K562 (cell line): ENCODE measurements at regions not wholly inside any gene's neighbourhood (a gene's known extent, or its start where the extent isn't known, plus 50 kb on each side); places are given as distances from the start of the nearest gene placed in this dataset.

Source experiments
- ATAC-seq: fragments of 200-7000 bp; cut with Tn5 transposase; 3 replicates; pipeline ENCODE4 v1.9.1; 2020; ENCODE audit warnings: moderate library complexity
- BruUV-seq: library from RNA; stranded (reverse); fragments of 400-500 nt; replicated peaks from 2 replicates; lab custom pipeline; 2021; lab: Mats Ljungman, UMichigan
- CTCF ChIA-PET: fragments of 300-600 bp; formaldehyde crosslinking; extraction: SDS; loops from one replicate; lab custom pipeline; 2021; ENCODE audit warnings: low intra/inter-chr PET ratio; lab: Yijun Ruan, JAX
- POLR2A ChIA-PET: fragments of 300-600, 350-650 bp; sonication (Branson Sonifier 250); formaldehyde crosslinking; extraction: SDS; loops from one replicate; lab custom pipeline; 2021; ENCODE audit warnings: antibody characterized with exemption, inconsistent platforms; lab: Yijun Ruan, JAX
- DNase-seq, 4 experiments: peaks; one replicate each; pipeline versions ENCODE4 v3.0.0 to v3.0.0-alpha.2; 2011 to 2018; ENCODE audit warnings: low spot score in 3 of 4, mixed read lengths in 3 of 4; ENCODE audit errors: extremely low read depth in 1 of 4
- FAIRE-seq: peaks from 2 replicates; lab custom pipeline; 2011; peaks lifted over from hg19 to GRCh38; lab: Jason Lieb, UNC
- H2AFZ ChIP-seq: 2 replicates; pipeline ENCODE4 v1.6.0; 2011; ENCODE audit warnings: low read depth, low read length, control low read depth, inconsistent platforms
- H3K27ac ChIP-seq: fragments of 200-600 bp; 3 replicates; pipeline ENCODE4 v1.8.0; 2011; ENCODE audit warnings: low read depth, mild to moderate bottlenecking, control low read depth, inconsistent platforms, low read length, moderate library complexity, mixed read lengths; ENCODE audit errors: extremely low read depth
- H3K27me3 ChIP-seq, 2 experiments: fragments of 300-600 bp in 1 of 2; 2 replicates in 1 of 2; 3 replicates in 1 of 2; pipeline versions ENCODE4 v1.6.0 to v1.8.0; 2011; ENCODE audit warnings: inconsistent platforms in 2 of 2, low read length in 2 of 2, mild to moderate bottlenecking in 1 of 2, mixed read lengths in 1 of 2, moderate library complexity in 1 of 2; ENCODE audit not compliant: control insufficient read depth in 2 of 2, insufficient read depth in 2 of 2
- H3K36me3 ChIP-seq: fragments of 300-600 bp; 3 replicates; pipeline ENCODE4 v1.8.0; 2011; ENCODE audit warnings: mild to moderate bottlenecking, low read length, inconsistent platforms; ENCODE audit not compliant: control insufficient read depth, insufficient read depth
- H3K4me1 ChIP-seq, 2 experiments: fragments of 200-600 bp in 1 of 2; replicated peaks in 1 of 2; 2 replicates in 1 of 2; 3 replicates in 1 of 2; pipeline versions ENCODE4 v1.5.1 to v1.8.0; 2011; ENCODE audit warnings: inconsistent platforms in 2 of 2, low read length in 2 of 2, mild to moderate bottlenecking in 1 of 2, mixed read lengths in 1 of 2, moderate library complexity in 1 of 2; ENCODE audit not compliant: control insufficient read depth in 2 of 2, insufficient read depth in 2 of 2
- H3K4me2 ChIP-seq: 2 replicates; pipeline ENCODE4 v1.6.1; 2011; ENCODE audit warnings: low read length, control low read depth, inconsistent platforms, mixed read lengths; ENCODE audit not compliant: insufficient read depth
- H3K4me3 ChIP-seq: fragments of 200-600 bp; sonication (generic), shearing (Covaris generic); 2 replicates; pipeline ENCODE4 v1.5.1; 2016; ENCODE audit warnings: control low read depth, inconsistent platforms
- H3K79me2 ChIP-seq: fragments of 200-600 bp; 3 replicates; pipeline ENCODE4 v1.8.0; 2011; ENCODE audit warnings: low read length, inconsistent platforms; ENCODE audit not compliant: control insufficient read depth, insufficient read depth
- H3K9ac ChIP-seq, 2 experiments: 2 replicates each; pipeline versions ENCODE4 v1.6.0 to v1.6.1; 2011; ENCODE audit warnings: low read depth in 2 of 2, low read length in 2 of 2, control low read depth in 1 of 2, inconsistent platforms in 1 of 2, mild to moderate bottlenecking in 1 of 2, mixed read lengths in 1 of 2; ENCODE audit not compliant: insufficient read depth in 1 of 2
- H3K9me1 ChIP-seq: one replicate; pipeline ENCODE4 v1.6.0; 2011; ENCODE audit warnings: inconsistent platforms, mild to moderate bottlenecking, low read length, moderate library complexity; ENCODE audit not compliant: control insufficient read depth, insufficient read depth
- H3K9me3 ChIP-seq: replicated peaks from 2 replicates; pipeline ENCODE4 v1.5.1; 2011; ENCODE audit warnings: low read depth, low read length, inconsistent platforms; ENCODE audit not compliant: control insufficient read depth, insufficient read depth
- H4K20me1 ChIP-seq: replicated peaks from 2 replicates; pipeline ENCODE4 v1.6.1; 2011; ENCODE audit warnings: low read length, inconsistent platforms, mixed read lengths; ENCODE audit not compliant: control insufficient read depth, insufficient read depth
- DMBX1 ChIP-seq: fragments of 250-450 bp; sonication (Bioruptor Pico); IDR thresholded peaks from 2 replicates; pipeline ENCODE4 v1.8.0; 2022; ENCODE audit warnings: inconsistent platforms, mild to moderate bottlenecking, moderate library complexity, borderline replicate concordance
- KDM1A ChIP-seq, 2 experiments: fragments of 450-650 bp; IDR thresholded peaks; 2 replicates each; pipeline ENCODE4 v1.6.1; 2016; ENCODE audit warnings: mild to moderate bottlenecking in 2 of 2
- MECOM ChIP-seq: fragments of 250-450 bp; sonication (Bioruptor Pico); IDR thresholded peaks from 2 replicates; pipeline ENCODE4 v1.8.0; 2022; ENCODE audit warnings: inconsistent platforms
- POLR3A ChIP-seq: IDR thresholded peaks from 2 replicates; pipeline ENCODE4 v1.6.1; 2011; ENCODE audit warnings: borderline replicate concordance, mild to moderate bottlenecking, moderate library complexity; ENCODE audit not compliant: insufficient read length, insufficient read depth; ENCODE audit errors: extremely low read depth
- RFX5 ChIP-seq: IDR thresholded peaks from 2 replicates; pipeline ENCODE4 v1.6.1; 2011; ENCODE audit warnings: low read depth, mild to moderate bottlenecking, improper control_type of control experiment, low read length
- RNF219 ChIP-seq: fragments of 250-450 bp; sonication (Bioruptor Pico); IDR thresholded peaks from 2 replicates; pipeline ENCODE4 v1.5.0; 2022; ENCODE audit warnings: mild to moderate bottlenecking
- TAF15 ChIP-seq: fragments of 200-400 bp; formaldehyde crosslinking; IDR thresholded peaks from 2 replicates; pipeline ENCODE4 v1.6.1; 2017; ENCODE audit warnings: mild to moderate bottlenecking, low read depth, low read length, moderate library complexity
- TCFL5 ChIP-seq: fragments of 250-450 bp; sonication (Bioruptor Pico); conservative IDR thresholded peaks from 2 replicates; pipeline ENCODE4 v1.6.1; 2021; ENCODE audit warnings: mild to moderate bottlenecking, moderate library complexity, matching md5 sums
- ZKSCAN1 ChIP-seq: fragments of 150-350 bp; IDR thresholded peaks from 2 replicates; pipeline ENCODE4 v1.6.1; 2016; ENCODE audit warnings: low read depth, low read length
- ZNF316 ChIP-seq: fragments of 450-650 bp; IDR thresholded peaks from 2 replicates; pipeline ENCODE4 v1.6.1; 2016
- ZNF384 ChIP-seq: IDR thresholded peaks from 2 replicates; pipeline ENCODE4 v1.6.1; 2012; ENCODE audit warnings: low read depth, low read length, improper control_type of control experiment
- ZNF41 ChIP-seq: fragments of 250-450 bp; sonication (Bioruptor Pico); conservative IDR thresholded peaks from 2 replicates; pipeline ENCODE4 v1.4.0; 2020; ENCODE audit warnings: mild to moderate bottlenecking
- ZNF589 ChIP-seq: fragments of 200-800 bp; sonication (Bioruptor generic); IDR thresholded peaks from 2 replicates; pipeline ENCODE4 v1.6.1; 2016; ENCODE audit warnings: low read depth, missing genetic modification characterization, missing compliant biosample characterization
- ZNF766 ChIP-seq: fragments of 200-800 bp; sonication (Bioruptor generic); conservative IDR thresholded peaks from 2 replicates; pipeline ENCODE4 v1.6.1; 2016; ENCODE audit warnings: missing genetic modification characterization, missing compliant biosample characterization
- ZNF830 ChIP-seq: fragments of 250-450 bp; sonication (Bioruptor Pico); IDR thresholded peaks from 2 replicates; pipeline ENCODE4 v1.5.0; 2021; ENCODE audit warnings: mild to moderate bottlenecking
- WGBS: fragments of 100-300 bp; shearing (Covaris generic); methylation state at CpG from one replicate; pipeline ENCODE4 v1.1.6; 2016; ENCODE audit warnings: low coverage, mixed read lengths; ENCODE audit not compliant: insufficient coverage; ENCODE audit errors: missing lambda C conversion rate; 5-methylcytosine and 5-hydroxymethylcytosine counted together
- in situ Hi-C: fragments of 300-500 bp; cut with MboI; formaldehyde crosslinking; loops from 4 replicates; pipeline ENCODE4 v1.15.0; 2018; ENCODE audit warnings: inconsistent platforms, mixed read lengths
- intact Hi-C: fragments of 100-400 bp; cut with micrococcal nuclease; formaldehyde crosslinking; loops from 2 replicates; pipeline ENCODE4 v1.14.2; 2022
- TF ChIP-seq, protein P1 (sequence below): IDR thresholded peaks from 2 replicates; pipeline ENCODE4 v1.6.1; 2011; ENCODE audit not compliant: insufficient read length; ENCODE audit errors: extremely low read depth

GRCh38 chr11:95374105-95374504 lies 143.1 kb upstream of the SESN3 start:
- no peaks in the 10 kb centered on the region for H4K20me1 ChIP-seq
- H3K4me2 ChIP-seq = no peak overlapping the region
- H3K79me2 ChIP-seq = no peaks in the 10 kb centered on the region
- ATAC-seq (no peak), DNase-seq (no peak), FAIRE-seq (no peak)
- H3K36me3 ChIP-seq = no peaks in the 10 kb centered on the region
- no peaks in the 10 kb centered on the region for H3K9me3 ChIP-seq
- H3K4me3 ChIP-seq = no peak overlapping the region
- no TSS peak for BruUV-seq
- in situ Hi-C loops (no loop called here), intact Hi-C loops (no loop called here)
- H3K27ac ChIP-seq = no peak overlapping the region
- no peaks in the 10 kb centered on the region for H3K4me1 ChIP-seq
- TF ChIP-seq ZNF766 (CRISPR knock-in tag) = no peak
- TF ChIP-seq ZNF316 = 0 out of 2 replicates have a peak, but pooled peaks have one; percentile 3
- ChIA-PET CTCF (no interaction called here), POLR2A (no interaction called here)
- no peak overlapping the region for H3K9ac ChIP-seq
- WGBS = 4% methylated on average over 4 of the region's 4 CpGs
- H2AFZ ChIP-seq = no peak overlapping the region
- H3K9me1 ChIP-seq = no peaks in the 10 kb centered on the region
- H3K27me3 ChIP-seq = peaks cover 0 to 9% of the 10 kb centered on the region in 2 experiments; a peak in 4 of 5 replicates

- DNase-seq (no peak), ATAC-seq (no peak), FAIRE-seq (no peak)
- intact Hi-C loops = no loop called here
- CTCF ChIA-PET = no interaction called here
- Histone ChIP-seq H4K20me1 (no peaks in the 10 kb centered on the region), H3K36me3 (no peaks in the 10 kb centered on the region), H3K9me3 (no peaks in the 10 kb centered on the region), H3K9me1 (no peaks in the 10 kb centered on the region), H3K27ac (no peak overlapping the region), H3K79me2 (no peaks in the 10 kb centered on the region), H3K4me1 (no peaks in the 10 kb centered on the region), H3K4me3 (no peak overlapping the region), H3K27me3 (peaks cover 0 to 5% of the 10 kb centered on the region in 2 experiments; a peak in 3 of 5 replicates), H3K4me2 (no peak overlapping the region), H3K9ac (no peak overlapping the region), H2AFZ (no peak overlapping the region)
- WGBS = 27% methylated on average over 1 of the region's 1 CpG
- no TSS peak for BruUV-seq
- in situ Hi-C loops = no loop called here
- POLR2A ChIA-PET = no interaction called here
- TF ChIP-seq KDM1A (IDR thresholded peaks at IDR 0.05) (no peak), ZNF41 (CRISPR knock-in tag) (no peak), RNF219 (CRISPR knock-in tag) (no peak), ZNF384 (no peak), TAF15 (no peak), MECOM (CRISPR knock-in tag) (no peak), TCFL5 (no peak), RFX5 (no peak), ZNF830 (CRISPR knock-in tag) (no peak), DMBX1 (no peak), ZKSCAN1 (no peak), POLR3A (no peak), ZNF589 (CRISPR knock-in tag) (no peak)
- TF ChIP-seq, protein P1, sequence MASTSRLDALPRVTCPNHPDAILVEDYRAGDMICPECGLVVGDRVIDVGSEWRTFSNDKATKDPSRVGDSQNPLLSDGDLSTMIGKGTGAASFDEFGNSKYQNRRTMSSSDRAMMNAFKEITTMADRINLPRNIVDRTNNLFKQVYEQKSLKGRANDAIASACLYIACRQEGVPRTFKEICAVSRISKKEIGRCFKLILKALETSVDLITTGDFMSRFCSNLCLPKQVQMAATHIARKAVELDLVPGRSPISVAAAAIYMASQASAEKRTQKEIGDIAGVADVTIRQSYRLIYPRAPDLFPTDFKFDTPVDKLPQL = no peak
These were observed 142.2 kb upstream of the SESN3 start for GRCh38 chr11:95373241-95373640.
